ENCODE measurements at regions not wholly inside any gene's neighbourhood (a gene's known extent, or its start where the extent isn't known, plus 50 kb on each side); places are given as distances from the start of the nearest gene placed in this dataset.

DNA sequence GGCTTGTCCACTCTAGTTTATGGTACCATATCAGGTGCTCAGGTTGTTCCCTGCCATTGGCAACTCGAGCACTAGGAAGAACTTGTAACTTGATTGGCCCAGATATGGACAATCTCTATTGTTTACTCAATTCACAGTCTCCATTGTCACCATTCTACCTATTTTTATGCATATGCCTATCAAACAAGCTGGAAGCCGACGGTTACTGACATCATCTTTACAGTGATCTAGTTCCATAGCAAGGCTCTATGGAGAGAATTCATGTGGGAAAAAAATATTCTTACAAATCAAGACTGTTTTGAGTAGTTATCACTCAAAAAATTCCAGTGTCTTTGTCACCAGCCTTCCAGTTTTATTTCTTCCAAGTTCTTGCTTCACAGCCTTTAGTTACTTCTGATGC, 1006.2 kb upstream of the PRR20A start:
- Histone ChIP-seq H3K56ac (replicated peaks; ENCODE audit: insufficient read length, low read depth, low read length) (no peak overlapping the region), H3K23ac (ENCODE audit: insufficient read length) (no peak overlapping the region), H4K91ac (replicated peaks; ENCODE audit: insufficient read length, low read length) (no peak overlapping the region), H3K14ac (ENCODE audit: insufficient read length) (no peak overlapping the region), H3K4me3 (ENCODE audit: extremely low read depth in 1 of 4, insufficient read depth in 2 of 4, low read depth in 3 of 4, low read length in 4 of 4) (no peak overlapping the region), H3K27ac (ENCODE audit: low read depth, low read length) (no peak overlapping the region), H3K18ac (ENCODE audit: extremely low read depth, low read length) (no peak overlapping the region), H3K27me3 (replicated peaks in 1 of 4; ENCODE audit: control insufficient read depth in 3 of 4, extremely low read depth in 1 of 4, insufficient read depth in 3 of 4, low read length in 3 of 4) (no peaks in the 10 kb centered on the region), H2BK20ac (ENCODE audit: low read length) (no peak overlapping the region), H2BK15ac (ENCODE audit: low read length) (no peak overlapping the region), H2BK5ac (ENCODE audit: low read depth, low read length) (no peak overlapping the region), H3K4ac (replicated peaks; ENCODE audit: insufficient read length, low read depth, low read length) (no peak overlapping the region), H3K9ac (replicated peaks in 1 of 4; ENCODE audit: extremely low read depth in 1 of 4, low read depth in 3 of 4, low read length in 3 of 4) (peak overlapping the region in 1 of 4 experiments; percentile 13; a peak in 1 of 7 replicates), H3K4me1 (replicated peaks in 1 of 4; ENCODE audit: control insufficient read depth in 3 of 4, insufficient read depth in 4 of 4, low read length in 3 of 4) (no peaks in the 10 kb centered on the region), H2AFZ (ENCODE audit: low read length) (no peak overlapping the region), H2AK5ac (ENCODE audit: low read depth, low read length) (no peak overlapping the region), H3K79me1 (ENCODE audit: low read depth, low read length) (no peaks in the 10 kb centered on the region), H3K79me2 (ENCODE audit: control insufficient read depth in 1 of 2, insufficient read depth in 2 of 2, low read length in 2 of 2) (no peaks in the 10 kb centered on the region), H4K20me1 (replicated peaks in 1 of 2; ENCODE audit: control insufficient read depth in 1 of 2, insufficient read depth in 2 of 2, low read length in 2 of 2) (no peaks in the 10 kb centered on the region), H4K8ac (ENCODE audit: extremely low read depth, insufficient read depth, low read length) (no peak overlapping the region), H3K9me3 (ENCODE audit: insufficient read depth in 2 of 2, low read depth in 1 of 2, low read length in 1 of 2) (no peaks in the 10 kb centered on the region), H3K36me3 (ENCODE audit: control insufficient read depth in 2 of 4, insufficient read depth in 4 of 4, low read length in 3 of 4) (no peaks in the 10 kb centered on the region), H2BK120ac (replicated peaks; ENCODE audit: low read depth, low read length) (no peak overlapping the region), H3K23me2 (ENCODE audit: low read depth, low read length) (no peaks in the 10 kb centered on the region), H4K5ac (ENCODE audit: insufficient read length, low read depth, low read length) (no peak overlapping the region), H3K4me2 (ENCODE audit: insufficient read depth in 1 of 2, low read depth in 2 of 2, low read length in 2 of 2) (no peak overlapping the region), H2BK12ac (ENCODE audit: low read depth, low read length) (no peak overlapping the region)
- ChIA-PET POLR2A (ENCODE audit: partially characterized antibody) (no interaction called here), CTCF (ENCODE audit: partially characterized antibody) (no interaction called here)
- DNase-seq (ENCODE audit: low read depth in 1 of 2, low spot score in 2 of 2) (no peak), FAIRE-seq (no peak)
- 84% methylated on average over 3 of the region's 3 CpGs; no CpG with 5 or more reads in 1 of the 2 experiments for WGBS, 2 experiments (ENCODE audit: extremely low coverage in 1 of 2, insufficient coverage in 1 of 2, insufficient read length in 1 of 2, insufficient replicate concordance in 2 of 2, low coverage in 1 of 2, low lambda C conversion rate in 2 of 2, missing lambda C conversion rate in 1 of 2)
- TF ChIP-seq HDAC2 (IDR thresholded peaks at IDR 0.05; ENCODE audit: borderline replicate concordance in 1 of 2, low read depth in 2 of 2, low read length in 2 of 2) (no peak), ZNF274 (IDR thresholded peaks at IDR 0.05; ENCODE audit: borderline replicate concordance, extremely low read depth, low read length) (no peak), SP1 (IDR thresholded peaks at IDR 0.05; ENCODE audit: low read depth, low read length) (no peak), EZH2 (IDR thresholded peaks at IDR 0.05; ENCODE audit: low read depth, low read length, severe bottlenecking) (no peak), SIX5 (IDR thresholded peaks at IDR 0.05; ENCODE audit: low read depth, low read length) (no peak), TAF7 (optimal IDR thresholded peaks at IDR 0.05; ENCODE audit: borderline replicate concordance, low read depth, low read length) (no peak), NRF1 (IDR thresholded peaks at IDR 0.05; ENCODE audit: low read depth, low read length) (no peak), SP4 (IDR thresholded peaks at IDR 0.05; ENCODE audit: low read length) (no peak), RXRA (IDR thresholded peaks at IDR 0.05; ENCODE audit: insufficient read depth, low read depth, low read length) (no peak), CTBP2 (IDR thresholded peaks at IDR 0.05; ENCODE audit: borderline replicate concordance, insufficient read depth, insufficient read length, low read length) (no peak), GTF2F1 (IDR thresholded peaks at IDR 0.05; ENCODE audit: borderline replicate concordance, low read depth, low read length) (no peak), EP300 (IDR thresholded peaks at IDR 0.05; ENCODE audit: borderline replicate concordance in 1 of 2, low read depth in 2 of 2, low read length in 2 of 2) (no peak)
- TF ChIP-seq, protein P1, sequence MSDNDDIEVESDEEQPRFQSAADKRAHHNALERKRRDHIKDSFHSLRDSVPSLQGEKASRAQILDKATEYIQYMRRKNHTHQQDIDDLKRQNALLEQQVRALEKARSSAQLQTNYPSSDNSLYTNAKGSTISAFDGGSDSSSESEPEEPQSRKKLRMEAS (IDR thresholded peaks at IDR 0.05) = no peak

All from H1 (cell line).